Esophagus muscularis mucosa (tissue), 4 donors: ENCODE measurements at regions not wholly inside any gene's neighbourhood (a gene's known extent, or its start where the extent isn't known, plus 50 kb on each side); places are given as distances from the start of the nearest gene placed in this dataset.
"Not testable (repeated sequence)": the region's sequence is repeated elsewhere in the genome, so short reads cannot be mapped to it uniquely, and the experiment has no call there.

ENCODE experiments used
- DNase-seq: peaks from one replicate; pipeline ENCODE4 v3.0.0-alpha.2; 2017; ENCODE audit errors: extremely low spot score
- H3K27ac ChIP-seq, 4 donors: fragments of 200-600 bp; sonication (generic); replicated peaks in 1 of 4; 1 replicate in 3 of 4; 2 replicates in 1 of 4; pipeline ENCODE4 v1.5.1; 2016 to 2019; ENCODE audit warnings: mild to moderate bottlenecking in 1 of 4
- H3K27me3 ChIP-seq, 4 donors: fragments of 200-600 bp; sonication (generic); one replicate each; pipeline versions ENCODE4 v1.5.1 to v1.6.0; 2016 to 2019
- H3K36me3 ChIP-seq, 4 donors: fragments of 200-600 bp; sonication (generic); one replicate each; pipeline ENCODE4 v1.5.1; 2016 to 2019
- H3K4me1 ChIP-seq, 4 donors: fragments of 200-600 bp; sonication (generic); one replicate each; pipeline ENCODE4 v1.5.1; 2016 to 2019
- H3K4me3 ChIP-seq, 4 donors: fragments of 200-600 bp; sonication (generic); 1 replicate in 2 of 4; 2 replicates in 2 of 4; pipeline ENCODE4 v1.5.1; 2016 to 2019; ENCODE audit warnings: mild to moderate bottlenecking in 4 of 4, moderate library complexity in 1 of 4
- H3K9me3 ChIP-seq, 4 donors: fragments of 200-600 bp; sonication (generic); 1 replicate in 3 of 4; 2 replicates in 1 of 4; pipeline ENCODE4 v1.5.1; 2016 to 2019
- CTCF ChIP-seq, 3 experiments: fragments of 200-600 bp in 2 of 3; fragments of 450-650 bp in 1 of 3; sonication (generic) in 2 of 3; IDR thresholded peaks; one replicate each; pipeline ENCODE4 v1.5.1; 2017 to 2019; ENCODE audit warnings: antibody characterized with exemption in 3 of 3, mild to moderate bottlenecking in 2 of 3, moderate library complexity in 1 of 3
- EP300 ChIP-seq: sonication (generic); formaldehyde crosslinking; IDR thresholded peaks from one replicate; pipeline ENCODE4 v1.6.1; 2017; ENCODE audit warnings: antibody characterized with exemption
- POLR2A ChIP-seq: fragments of 450-650 bp; IDR thresholded peaks from one replicate; pipeline ENCODE4 v1.6.1; 2017; ENCODE audit warnings: antibody characterized with exemption, moderate library complexity, mild to moderate bottlenecking, low read depth
- POLR2AphosphoS5 ChIP-seq, 2 donors: sonication (generic); formaldehyde crosslinking; IDR thresholded peaks; one replicate each; pipeline ENCODE4 v1.6.1; 2017; ENCODE audit warnings: antibody characterized with exemption in 2 of 2
- WGBS: methylation state at CpG from one replicate; pipeline ENCODE4 v1.1.5; 2018; 5-methylcytosine and 5-hydroxymethylcytosine counted together
- intact Hi-C: fragments of 100-400 bp; cut with DNase I; formaldehyde crosslinking; loops from one replicate; pipeline ENCODE4 v1.15.1; 2023

DNA sequence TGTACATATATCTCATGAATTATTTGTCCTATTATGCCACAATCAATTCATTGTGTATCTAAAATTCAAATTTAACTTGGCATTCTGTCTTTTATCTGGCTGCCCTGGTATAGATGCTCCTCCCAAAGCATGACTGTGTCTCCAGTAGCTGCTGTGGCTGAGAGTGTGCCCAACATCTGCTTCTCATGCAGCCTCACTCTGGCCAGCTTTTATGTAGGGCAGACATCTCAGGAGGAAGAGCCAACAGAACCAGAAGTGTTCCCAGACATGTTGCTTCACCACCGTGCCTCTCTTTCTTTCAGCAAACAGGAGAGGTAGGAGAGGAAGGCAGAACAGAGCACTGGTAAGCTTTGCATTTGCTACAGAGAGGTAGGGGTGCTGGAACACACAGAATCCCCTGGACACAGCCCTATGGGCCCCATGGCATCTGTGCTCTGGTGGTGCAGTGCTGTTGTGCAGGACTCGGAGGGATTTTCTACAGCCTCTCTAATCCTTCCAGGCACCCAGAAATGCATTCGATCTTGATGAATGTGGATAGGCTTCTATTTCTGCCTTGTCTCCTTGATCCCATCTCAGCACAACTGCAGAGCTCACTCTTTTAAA lies 637.1 kb downstream of the UTRN start:
- intact Hi-C loops = no loop called here
- Histone ChIP-seq H3K9me3 (no peaks in the 10 kb centered on the region), H3K36me3 (no peaks in the 10 kb centered on the region), H3K4me3 (no peak overlapping the region), H3K27ac (no peak overlapping the region), H3K27me3 (no peaks in the 10 kb centered on the region), H3K4me1 (peaks cover 0 to 13% (median 12%) of the 10 kb centered on the region in 4 donors)
- DNase-seq = no peak
- 51% methylated on average over 3 of the region's 3 CpGs for WGBS
- TF ChIP-seq EP300 = no peak
- TF ChIP-seq CTCF (IDR thresholded peaks at IDR 0.05) = no peak
- TF ChIP-seq POLR2AphosphoS5 (IDR thresholded peaks at IDR 0.05) = no peak
- no peak for TF ChIP-seq POLR2A

GRCh38 chr6:144922771-144923490 lies 637.8 kb downstream of the UTRN start:
- H3K4me1 ChIP-seq = peaks cover 0 to 13% (median 12%) of the 10 kb centered on the region in 4 donors
- 73% methylated on average over 5 of the region's 5 CpGs for WGBS

GRCh38 chr6:144923491-144923787 lies 638.3 kb downstream of the UTRN start:
- DNase-seq, H3K27ac ChIP-seq, H3K36me3 ChIP-seq, H3K4me3 ChIP-seq, intact Hi-C loops, H3K9me3 ChIP-seq, H3K27me3 ChIP-seq: not testable (repeated sequence)
- 79% methylated on average over 5 of the region's 5 CpGs for WGBS
- H3K4me1 ChIP-seq = peaks cover 0 to 13% (median 12%) of the 10 kb centered on the region in 4 donors

More at GRCh38 chr6:144922771-144923490, 637.8 kb downstream of the UTRN start:
- H3K36me3 ChIP-seq, H3K27ac ChIP-seq, H3K4me3 ChIP-seq, DNase-seq, H3K27me3 ChIP-seq, intact Hi-C loops, H3K9me3 ChIP-seq: not testable (repeated sequence)

DNA sequence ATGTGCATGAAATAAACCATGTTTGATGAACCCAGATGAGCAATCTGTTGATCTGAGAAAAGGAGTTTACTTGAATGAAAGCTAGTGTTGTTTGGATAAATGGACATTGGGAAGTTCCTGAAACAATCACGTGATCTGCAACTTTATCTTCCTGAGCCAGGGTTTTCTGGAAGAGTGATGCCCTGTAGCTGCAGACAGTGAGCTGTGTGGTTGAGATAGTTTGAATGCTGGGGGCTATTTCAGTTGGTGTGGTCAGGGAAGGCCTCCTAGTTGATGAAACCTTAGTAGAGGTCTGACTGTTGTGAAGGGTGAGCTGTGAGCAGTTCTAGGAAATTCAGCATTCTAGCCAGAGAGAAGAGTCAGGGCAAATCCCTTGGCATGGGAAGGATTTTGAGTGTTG lies 643.7 kb downstream of the UTRN start:
- H3K36me3 ChIP-seq = no peaks in the 10 kb centered on the region
- peaks cover 0 to 25% (median 5%) of the 10 kb centered on the region in 4 donors for H3K4me1 ChIP-seq
- H3K27ac ChIP-seq = no peak overlapping the region
- no peak for DNase-seq
- intact Hi-C loops = no loop called here
- H3K9me3 ChIP-seq = no peaks in the 10 kb centered on the region
- TF ChIP-seq EP300 = no peak
- TF ChIP-seq POLR2AphosphoS5 (IDR thresholded peaks at IDR 0.05) = no peak
- no peak for TF ChIP-seq POLR2A
- no peak for TF ChIP-seq CTCF (IDR thresholded peaks at IDR 0.05)
- 76% methylated on average over 1 of the region's 1 CpG for WGBS
- no peaks in the 10 kb centered on the region for H3K27me3 ChIP-seq
- no peak overlapping the region for H3K4me3 ChIP-seq

DNA sequence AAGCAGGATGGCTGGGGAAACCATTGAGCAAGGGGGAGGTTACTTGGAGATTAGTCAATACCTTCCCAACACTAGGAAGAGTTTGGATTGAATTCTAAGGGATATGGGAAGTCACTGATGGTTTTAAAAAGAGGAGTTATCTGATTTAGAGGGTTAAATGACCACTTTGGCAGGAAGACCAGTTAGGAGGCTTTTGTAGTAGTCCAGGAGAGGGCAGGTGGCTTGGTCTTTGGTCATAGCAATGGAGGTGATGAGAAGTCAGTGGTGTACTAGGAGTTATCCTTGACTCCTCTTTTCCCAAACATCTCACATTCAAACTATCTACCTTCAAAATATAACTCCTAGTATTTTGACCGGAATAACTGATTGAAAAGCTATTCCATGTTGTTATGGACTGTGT lies 644.1 kb downstream of the UTRN start:
- H3K27me3 ChIP-seq = no peaks in the 10 kb centered on the region
- intact Hi-C loops = no loop called here
- no peak overlapping the region for H3K4me3 ChIP-seq
- H3K9me3 ChIP-seq = no peaks in the 10 kb centered on the region
- 100% methylated on average over 1 of the region's 1 CpG for WGBS
- TF ChIP-seq POLR2AphosphoS5 (IDR thresholded peaks at IDR 0.05) = no peak
- TF ChIP-seq POLR2A = no peak
- TF ChIP-seq CTCF (IDR thresholded peaks at IDR 0.05) = no peak
- TF ChIP-seq EP300 = no peak
- H3K4me1 ChIP-seq = peaks cover 0 to 25% (median 5%) of the 10 kb centered on the region in 4 donors
- DNase-seq = no peak
- H3K36me3 ChIP-seq = no peaks in the 10 kb centered on the region
- H3K27ac ChIP-seq = peak overlapping the region in 1 of 4 donors; percentile 40
